ENCODE measurements at regions not wholly inside any gene's neighbourhood (a gene's known extent, or its start where the extent isn't known, plus 50 kb on each side); places are given as distances from the start of the nearest gene placed in this dataset.

- TF ChIP-seq RFX5 (IDR thresholded peaks at IDR 0.05) (no peak), POLR2AphosphoS2 (conservative IDR thresholded peaks at IDR 0.05; ENCODE audit: low read length) (no peak), POLR2A (IDR thresholded peaks at IDR 0.05; ENCODE audit: low read length) (no peak), REST (IDR thresholded peaks at IDR 0.05) (no peak), CTCF (IDR thresholded peaks at IDR 0.05) (no peak), CBX8 (IDR thresholded peaks at IDR 0.05) (no peak), MAX (IDR thresholded peaks at IDR 0.05) (no peak), HES2 (IDR thresholded peaks at IDR 0.05) (no peak), EP300 (IDR thresholded peaks at IDR 0.05) (no peak), RAD21 (conservative IDR thresholded peaks at IDR 0.05 in 1 of 2, IDR thresholded peaks at IDR 0.05 in 1 of 2) (no peak)
Observed at GRCh38 chr5:175021841-175022625, 297.7 kb downstream of the MSX2 start.

Data from A549 (cell line).